PFSK-1 (cell line): ENCODE measurements at regions not wholly inside any gene's neighbourhood (a gene's known extent, or its start where the extent isn't known, plus 50 kb on each side); places are given as distances from the start of the nearest gene placed in this dataset.

Source experiments
- FOXP2 ChIP-seq: optimal IDR thresholded peaks from 2 replicates; pipeline ENCODE3; 2011; ENCODE audit warnings: borderline replicate concordance, control low read depth, inconsistent platforms; ENCODE audit not compliant: insufficient read depth; ENCODE audit errors: extremely low read length, extremely low read depth
- POLR2AphosphoS5 ChIP-seq: IDR thresholded peaks from 2 replicates; pipeline ENCODE4 v1.6.1; 2012; ENCODE audit warnings: low read depth, mild to moderate bottlenecking, control low read depth, low read length, moderate library complexity
- REST ChIP-seq, 2 experiments: IDR thresholded peaks; 2 replicates each; pipeline versions ENCODE4 v1.6.1 to v1.8.0; 2011 to 2012; ENCODE audit warnings: low read depth in 2 of 2, low read length in 2 of 2, control low read depth in 1 of 2, inconsistent platforms in 1 of 2, mild to moderate bottlenecking in 1 of 2, moderate library complexity in 1 of 2; ENCODE audit not compliant: insufficient read depth in 1 of 2
- SIN3A ChIP-seq: IDR thresholded peaks from 2 replicates; pipeline ENCODE4 v1.6.1; 2012; ENCODE audit warnings: mild to moderate bottlenecking, low read length, moderate library complexity, borderline replicate concordance; ENCODE audit not compliant: insufficient read depth
- TAF1 ChIP-seq: IDR thresholded peaks from 2 replicates; pipeline ENCODE4 v1.6.1; 2012; ENCODE audit warnings: low read length, control low read depth, borderline replicate concordance; ENCODE audit not compliant: insufficient read depth

- TF ChIP-seq POLR2AphosphoS5 (no peak), REST (IDR thresholded peaks at IDR 0.05; ENCODE audit: insufficient read depth in 1 of 2, low read depth in 2 of 2, low read length in 2 of 2) (no peak), SIN3A (no peak), TAF1 (no peak), FOXP2 (no peak)
Observed at GRCh38 chr6:2476376-2476775, 231.0 kb upstream of the GMDS start.
